HL-60 (cell line): ENCODE measurements at regions not wholly inside any gene's neighbourhood (a gene's known extent, or its start where the extent isn't known, plus 50 kb on each side); places are given as distances from the start of the nearest gene placed in this dataset.

Experiments used
- DNase-seq, 2 experiments: peaks; one replicate each; pipeline ENCODE4 v3.0.0-alpha.2; 2010 to 2020; ENCODE audit warnings: low read depth in 1 of 2, low spot score in 1 of 2
- H3K27ac ChIP-seq: fragments of 250-450 bp; sonication (Bioruptor Pico); replicated peaks from 2 replicates; pipeline ENCODE4 v1.5.1; 2020; ENCODE audit warnings: mild to moderate bottlenecking, moderate library complexity
- H3K27me3 ChIP-seq: fragments of 250-450 bp; sonication (Bioruptor Pico); 2 replicates; pipeline ENCODE4 v1.5.1; 2021; ENCODE audit warnings: mild to moderate bottlenecking, moderate library complexity; ENCODE audit not compliant: insufficient read depth, poor library complexity, severe bottlenecking
- H3K4me3 ChIP-seq: replicated peaks from 2 replicates; pipeline ENCODE4 v1.5.1; 2011; ENCODE audit warnings: mild to moderate bottlenecking, control low read depth, low read length; ENCODE audit not compliant: insufficient read depth
- GABPA ChIP-seq: IDR thresholded peaks from 2 replicates; pipeline ENCODE4 v1.6.1; 2012; ENCODE audit warnings: low read depth
- POLR2AphosphoS5 ChIP-seq: IDR thresholded peaks from 2 replicates; pipeline ENCODE4 v1.6.1; 2012; ENCODE audit warnings: low read depth
- SPI1 ChIP-seq: IDR thresholded peaks from 2 replicates; pipeline ENCODE4 v1.6.1; 2012; ENCODE audit warnings: low read depth, mild to moderate bottlenecking, borderline replicate concordance
- TF ChIP-seq, protein P1 (sequence below): IDR thresholded peaks from 2 replicates; pipeline ENCODE4 v1.6.1; 2012; ENCODE audit warnings: low read depth; ENCODE audit not compliant: insufficient replicate concordance
- TF ChIP-seq, protein P2 (sequence below): IDR thresholded peaks from one replicate; pipeline ENCODE4 v1.5.1; 2011; ENCODE audit warnings: low read length, control low read depth, inconsistent platforms; ENCODE audit not compliant: insufficient read depth

DNA sequence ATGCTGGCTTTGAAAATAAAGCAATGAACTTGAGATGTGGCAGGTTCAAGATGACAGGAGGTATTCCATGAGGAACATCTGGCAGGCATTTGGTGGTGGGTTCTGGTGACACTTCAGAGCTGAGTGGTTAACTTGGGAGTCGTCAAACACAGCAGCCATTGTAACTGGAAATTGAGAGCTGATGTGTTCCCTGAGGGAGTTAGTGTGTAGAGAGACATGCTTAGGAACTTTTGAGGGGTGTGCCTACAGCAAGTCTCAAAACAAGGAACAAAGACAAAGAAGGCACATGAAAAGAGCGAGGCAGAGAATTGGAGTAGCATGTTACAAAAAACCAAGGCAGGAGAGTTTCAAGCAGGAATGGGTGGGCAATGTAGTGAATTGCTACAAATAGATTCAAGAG, 53.9 kb upstream of the KL start:
- Histone ChIP-seq H3K27me3 (no peaks in the 10 kb centered on the region), H3K4me3 (no peak overlapping the region), H3K27ac (no peak overlapping the region)
- TF ChIP-seq, protein P1, sequence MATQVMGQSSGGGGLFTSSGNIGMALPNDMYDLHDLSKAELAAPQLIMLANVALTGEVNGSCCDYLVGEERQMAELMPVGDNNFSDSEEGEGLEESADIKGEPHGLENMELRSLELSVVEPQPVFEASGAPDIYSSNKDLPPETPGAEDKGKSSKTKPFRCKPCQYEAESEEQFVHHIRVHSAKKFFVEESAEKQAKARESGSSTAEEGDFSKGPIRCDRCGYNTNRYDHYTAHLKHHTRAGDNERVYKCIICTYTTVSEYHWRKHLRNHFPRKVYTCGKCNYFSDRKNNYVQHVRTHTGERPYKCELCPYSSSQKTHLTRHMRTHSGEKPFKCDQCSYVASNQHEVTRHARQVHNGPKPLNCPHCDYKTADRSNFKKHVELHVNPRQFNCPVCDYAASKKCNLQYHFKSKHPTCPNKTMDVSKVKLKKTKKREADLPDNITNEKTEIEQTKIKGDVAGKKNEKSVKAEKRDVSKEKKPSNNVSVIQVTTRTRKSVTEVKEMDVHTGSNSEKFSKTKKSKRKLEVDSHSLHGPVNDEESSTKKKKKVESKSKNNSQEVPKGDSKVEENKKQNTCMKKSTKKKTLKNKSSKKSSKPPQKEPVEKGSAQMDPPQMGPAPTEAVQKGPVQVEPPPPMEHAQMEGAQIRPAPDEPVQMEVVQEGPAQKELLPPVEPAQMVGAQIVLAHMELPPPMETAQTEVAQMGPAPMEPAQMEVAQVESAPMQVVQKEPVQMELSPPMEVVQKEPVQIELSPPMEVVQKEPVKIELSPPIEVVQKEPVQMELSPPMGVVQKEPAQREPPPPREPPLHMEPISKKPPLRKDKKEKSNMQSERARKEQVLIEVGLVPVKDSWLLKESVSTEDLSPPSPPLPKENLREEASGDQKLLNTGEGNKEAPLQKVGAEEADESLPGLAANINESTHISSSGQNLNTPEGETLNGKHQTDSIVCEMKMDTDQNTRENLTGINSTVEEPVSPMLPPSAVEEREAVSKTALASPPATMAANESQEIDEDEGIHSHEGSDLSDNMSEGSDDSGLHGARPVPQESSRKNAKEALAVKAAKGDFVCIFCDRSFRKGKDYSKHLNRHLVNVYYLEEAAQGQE, result no peak
- TF ChIP-seq GABPA (no peak), POLR2AphosphoS5 (no peak), SPI1 (no peak)
- TF ChIP-seq, protein P2, sequence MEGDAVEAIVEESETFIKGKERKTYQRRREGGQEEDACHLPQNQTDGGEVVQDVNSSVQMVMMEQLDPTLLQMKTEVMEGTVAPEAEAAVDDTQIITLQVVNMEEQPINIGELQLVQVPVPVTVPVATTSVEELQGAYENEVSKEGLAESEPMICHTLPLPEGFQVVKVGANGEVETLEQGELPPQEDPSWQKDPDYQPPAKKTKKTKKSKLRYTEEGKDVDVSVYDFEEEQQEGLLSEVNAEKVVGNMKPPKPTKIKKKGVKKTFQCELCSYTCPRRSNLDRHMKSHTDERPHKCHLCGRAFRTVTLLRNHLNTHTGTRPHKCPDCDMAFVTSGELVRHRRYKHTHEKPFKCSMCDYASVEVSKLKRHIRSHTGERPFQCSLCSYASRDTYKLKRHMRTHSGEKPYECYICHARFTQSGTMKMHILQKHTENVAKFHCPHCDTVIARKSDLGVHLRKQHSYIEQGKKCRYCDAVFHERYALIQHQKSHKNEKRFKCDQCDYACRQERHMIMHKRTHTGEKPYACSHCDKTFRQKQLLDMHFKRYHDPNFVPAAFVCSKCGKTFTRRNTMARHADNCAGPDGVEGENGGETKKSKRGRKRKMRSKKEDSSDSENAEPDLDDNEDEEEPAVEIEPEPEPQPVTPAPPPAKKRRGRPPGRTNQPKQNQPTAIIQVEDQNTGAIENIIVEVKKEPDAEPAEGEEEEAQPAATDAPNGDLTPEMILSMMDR, result no peak
- no peak for DNase-seq

DNA sequence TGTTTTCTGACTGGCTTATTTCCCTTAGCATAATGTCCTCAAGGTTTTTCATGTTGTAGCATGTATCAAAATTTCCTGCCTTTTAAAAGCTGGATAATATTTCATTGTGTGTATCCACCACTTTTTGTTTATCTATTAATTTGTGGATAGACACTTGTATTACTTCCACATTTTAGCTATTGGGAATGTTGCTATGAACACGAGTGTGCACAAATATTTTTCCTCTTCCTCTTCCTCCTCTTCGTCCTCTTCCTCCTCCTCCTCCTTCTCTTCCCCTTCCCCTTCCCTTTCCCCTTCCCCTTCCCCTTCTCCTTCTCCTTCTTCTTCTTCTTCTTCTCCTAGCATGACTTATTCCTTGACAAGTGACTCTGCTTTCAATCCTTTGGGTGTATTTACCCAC, 51.2 kb upstream of the KL start:
- no peaks in the 10 kb centered on the region for H3K27me3 ChIP-seq
- H3K4me3 ChIP-seq, result no peak overlapping the region
- TF ChIP-seq SPI1 (no peak), GABPA (no peak), POLR2AphosphoS5 (no peak)
- TF ChIP-seq, protein P1, result no peak
- TF ChIP-seq, protein P2, result no peak
- no peak overlapping the region for H3K27ac ChIP-seq
- no peak for DNase-seq
